ENCODE measurements at regions not wholly inside any gene's neighbourhood (a gene's known extent, or its start where the extent isn't known, plus 50 kb on each side); places are given as distances from the start of the nearest gene placed in this dataset.

DNA sequence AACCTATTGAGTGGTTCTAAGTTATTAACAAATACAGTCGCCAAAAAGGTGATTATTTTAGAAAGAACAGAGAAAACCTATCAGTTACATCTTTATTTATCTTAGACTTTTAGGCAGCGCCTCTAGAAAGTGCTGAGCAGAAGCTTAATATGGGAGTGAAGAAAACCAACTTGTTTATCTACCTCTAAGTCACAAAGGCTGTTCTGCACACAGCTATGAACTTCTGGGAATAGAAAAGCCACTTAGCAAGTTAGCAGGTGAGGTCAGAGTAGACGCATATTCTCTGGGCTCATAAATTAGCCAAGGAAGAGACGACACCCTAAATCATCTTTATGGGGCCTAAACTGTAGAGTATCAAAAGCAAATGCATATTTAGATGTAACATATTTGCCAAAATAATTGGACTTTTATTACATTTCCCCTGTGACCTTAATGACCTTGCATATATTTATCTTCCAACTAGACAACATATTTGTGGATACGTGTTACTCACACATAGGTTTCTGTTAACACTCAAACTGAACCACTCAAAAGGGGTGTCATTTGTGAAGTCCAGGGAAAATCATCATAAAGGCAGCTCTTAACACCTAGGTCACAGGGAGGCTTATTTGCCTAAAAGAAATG lies 267.1 kb downstream of the ADGB start:
- intact Hi-C loops (cut with DNase I), result no loop called here
- ATAC-seq (no peak), DNase-seq (ENCODE audit: low spot score) (no peak)

DNA sequence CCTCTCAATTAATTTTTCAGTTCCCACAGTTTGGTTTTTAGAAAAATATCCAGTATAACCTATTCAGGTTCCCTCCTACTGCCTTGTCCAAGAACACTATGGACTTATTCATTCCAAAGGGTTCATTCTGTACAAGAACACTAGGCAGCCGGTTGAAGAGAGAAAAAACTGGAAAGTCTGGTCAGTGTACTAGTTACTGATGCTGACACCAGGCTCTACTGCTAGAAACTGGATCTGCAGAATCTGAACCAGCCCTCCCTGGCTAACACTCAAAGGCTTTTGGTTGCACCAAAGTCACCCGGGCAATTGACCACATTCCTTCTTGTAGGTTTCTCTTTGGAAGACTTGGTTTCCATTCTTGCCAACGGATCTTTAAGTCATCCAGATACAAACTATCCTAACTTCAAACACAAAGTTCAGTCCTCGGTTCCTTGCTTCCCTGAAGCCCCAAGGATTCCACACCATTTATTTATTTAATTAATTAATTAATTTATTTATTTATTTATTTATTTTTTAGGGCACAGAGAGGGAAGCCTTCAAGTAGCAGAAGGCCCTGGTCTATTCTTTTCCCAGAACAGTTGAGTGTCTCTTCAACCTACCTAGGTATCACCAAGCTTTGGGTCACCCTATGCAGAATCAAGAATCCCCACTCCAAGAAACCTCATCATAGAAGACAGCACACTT lies 268.1 kb downstream of the ADGB start:
- intact Hi-C loops (cut with DNase I), result no loop called here
- no peak for DNase-seq (ENCODE audit: low spot score)

DNA sequence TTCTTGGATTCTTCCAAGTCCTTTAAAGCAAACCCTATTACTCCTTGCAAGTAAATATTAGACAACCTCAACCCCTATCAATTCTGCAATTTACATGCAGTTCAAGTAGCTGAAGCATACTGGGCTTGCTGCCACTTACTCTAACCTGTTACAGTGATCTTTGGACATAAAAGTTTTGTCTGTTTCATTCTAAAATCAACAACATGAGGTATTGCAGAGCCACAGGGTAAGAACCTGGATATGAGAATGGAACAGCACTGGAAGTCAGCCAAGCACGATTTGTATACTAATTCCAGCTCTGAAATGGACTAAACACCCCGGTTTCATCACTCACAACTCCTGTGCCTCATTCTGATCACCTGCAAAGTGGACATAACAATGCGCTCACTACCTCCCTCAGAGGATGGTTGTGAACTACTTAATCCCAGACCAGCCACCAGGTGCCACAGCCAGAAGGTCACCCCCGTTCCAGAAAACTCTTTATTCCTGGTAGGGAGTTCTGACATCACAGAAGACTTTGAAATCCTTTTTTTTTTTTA lies 270.0 kb downstream of the ADGB start:
- DNase-seq (ENCODE audit: low spot score) (no peak), ATAC-seq (no peak)
- intact Hi-C loops (cut with DNase I), result no loop called here

More for the DNA sequence above, 268.1 kb downstream of the ADGB start:
- ATAC-seq, result no peak

DNA sequence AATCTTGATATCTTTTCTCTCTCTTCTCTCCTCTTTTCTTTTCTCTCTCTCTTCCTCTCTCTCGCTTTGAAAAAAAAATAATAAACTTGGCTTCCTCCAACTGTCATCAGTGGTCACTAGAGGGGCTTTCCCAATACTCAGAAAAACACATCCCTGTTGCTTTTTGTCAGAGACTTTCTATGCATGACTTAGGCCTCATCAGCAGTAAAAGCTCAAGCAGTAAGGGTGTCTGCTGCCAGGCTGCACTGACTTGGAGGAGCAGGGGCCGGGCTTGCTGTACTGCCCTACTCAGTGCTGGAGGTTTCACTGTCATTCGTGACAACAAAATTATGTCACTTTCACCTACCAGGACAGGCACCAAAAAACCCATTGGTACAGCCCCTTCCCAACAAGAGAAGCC lies 272.0 kb downstream of the ADGB start:
- intact Hi-C loops (cut with DNase I), result no loop called here

DNA sequence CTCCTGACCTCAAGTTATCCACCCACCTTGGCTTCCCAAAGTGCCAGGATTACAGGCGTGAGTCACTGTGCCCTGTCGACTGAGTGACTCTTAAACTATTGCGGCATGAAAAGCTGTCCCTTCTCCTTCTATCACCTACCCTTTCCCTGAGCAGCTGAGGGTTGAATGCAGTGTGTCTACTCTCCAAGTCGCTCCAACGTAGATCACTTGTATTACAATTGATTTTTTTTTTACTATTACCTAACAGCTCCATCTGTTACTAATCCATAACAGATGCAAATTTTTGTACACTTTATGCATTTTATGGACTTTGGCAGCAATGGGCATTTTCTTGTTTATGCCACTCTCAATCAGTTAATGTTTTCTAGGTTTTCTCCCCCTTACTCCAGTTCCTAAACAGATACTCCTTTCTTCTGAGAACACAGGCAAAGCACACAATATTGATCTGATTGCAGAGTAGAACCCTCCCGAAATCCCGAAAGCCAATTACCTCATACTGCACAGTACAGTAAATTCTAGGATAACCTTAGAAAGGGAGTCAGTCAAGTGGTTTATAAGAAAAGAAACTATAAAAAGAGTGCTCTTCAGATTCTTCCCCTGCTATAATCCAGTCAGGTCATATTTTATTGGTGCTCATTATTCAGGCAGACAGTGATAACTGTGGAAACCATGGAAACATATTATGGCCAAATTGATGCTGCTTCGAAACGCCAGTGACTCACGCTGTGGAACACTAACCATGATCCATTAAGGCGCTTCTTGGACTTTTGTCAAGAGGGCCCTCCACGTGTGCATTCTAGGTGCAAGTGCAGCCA lies 273.0 kb downstream of the ADGB start:
- no peak for DNase-seq (ENCODE audit: low spot score)
- ATAC-seq, result no peak
- intact Hi-C loops (cut with DNase I), result no loop called here

More for the DNA sequence above, 272.0 kb downstream of the ADGB start:
- ATAC-seq, result no peak
- no peak for DNase-seq (ENCODE audit: low spot score)

DNA sequence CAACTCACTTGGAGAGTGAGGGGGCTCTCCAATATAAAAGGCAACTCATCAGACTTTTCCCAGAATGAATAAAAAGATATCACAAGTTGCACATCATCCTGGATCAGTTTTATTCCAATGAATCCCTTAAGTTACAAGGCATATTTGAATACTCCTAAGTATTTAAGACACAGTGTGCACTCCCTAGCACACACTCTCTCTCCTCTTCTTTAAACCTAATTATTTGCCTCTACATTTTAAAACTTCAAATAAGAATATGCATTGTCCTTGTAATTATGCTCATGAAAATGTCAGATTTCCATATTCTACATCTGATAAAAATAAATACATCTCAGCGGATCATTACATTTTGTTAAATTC lies 273.6 kb downstream of the ADGB start:
- DNase-seq (ENCODE audit: low spot score), result no peak
- ATAC-seq, result no peak
- intact Hi-C loops (cut with DNase I), result no loop called here

DNA sequence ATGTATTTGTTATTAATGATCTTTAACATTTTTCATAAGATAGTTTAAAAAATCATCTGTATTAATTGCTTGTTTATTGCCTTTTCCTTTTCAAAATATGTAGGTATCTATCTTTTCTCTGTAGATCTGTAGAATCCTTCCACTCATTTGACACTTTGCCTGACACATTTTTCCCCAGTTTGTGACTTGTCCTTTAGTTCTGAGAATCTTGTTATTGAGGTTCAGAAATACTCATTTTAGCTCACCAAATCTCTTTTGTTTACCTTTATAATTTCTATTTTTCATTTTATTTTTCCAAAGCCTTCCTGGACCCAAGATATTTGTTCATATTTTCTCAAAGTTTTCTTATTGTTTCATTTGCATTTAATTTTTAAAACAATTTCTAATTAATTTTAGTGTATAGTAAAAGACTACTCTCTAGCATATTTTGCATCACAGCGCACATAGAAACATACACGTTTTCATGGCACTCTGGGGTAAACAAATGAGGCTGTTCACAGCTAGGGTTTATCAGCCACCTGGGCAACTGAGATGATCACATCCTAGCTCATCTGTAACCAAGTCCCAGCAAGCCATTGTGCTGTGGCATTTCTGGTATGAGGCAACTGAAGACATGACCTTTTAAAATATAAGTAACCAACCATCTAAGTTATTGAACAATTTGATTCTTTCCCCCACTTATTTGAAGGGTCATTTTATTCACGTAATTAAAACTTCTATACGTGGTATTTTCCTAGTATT lies 275.7 kb downstream of the ADGB start:
- intact Hi-C loops (cut with DNase I), result no loop called here
- ATAC-seq (no peak), DNase-seq (ENCODE audit: low spot score) (no peak)

DNA sequence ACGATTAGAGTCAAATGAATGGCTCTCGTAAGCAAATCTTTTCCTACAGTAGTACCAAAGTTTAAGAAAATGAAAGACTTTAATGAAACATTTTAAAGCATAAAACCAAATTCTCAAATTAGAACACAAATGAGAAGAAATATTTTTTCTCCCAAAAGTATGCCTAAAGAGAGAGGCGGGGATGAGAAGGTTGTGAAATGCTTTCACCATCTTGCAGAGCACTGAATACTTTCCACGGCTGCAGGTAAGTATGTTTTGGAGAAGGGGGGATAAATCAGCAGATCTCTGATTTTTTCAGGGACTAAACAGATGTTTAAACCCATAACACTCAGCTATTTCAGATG lies 277.1 kb downstream of the ADGB start:
- intact Hi-C loops (cut with DNase I), result no loop called here
- ATAC-seq (no peak), DNase-seq (ENCODE audit: low spot score) (no peak)

DNA sequence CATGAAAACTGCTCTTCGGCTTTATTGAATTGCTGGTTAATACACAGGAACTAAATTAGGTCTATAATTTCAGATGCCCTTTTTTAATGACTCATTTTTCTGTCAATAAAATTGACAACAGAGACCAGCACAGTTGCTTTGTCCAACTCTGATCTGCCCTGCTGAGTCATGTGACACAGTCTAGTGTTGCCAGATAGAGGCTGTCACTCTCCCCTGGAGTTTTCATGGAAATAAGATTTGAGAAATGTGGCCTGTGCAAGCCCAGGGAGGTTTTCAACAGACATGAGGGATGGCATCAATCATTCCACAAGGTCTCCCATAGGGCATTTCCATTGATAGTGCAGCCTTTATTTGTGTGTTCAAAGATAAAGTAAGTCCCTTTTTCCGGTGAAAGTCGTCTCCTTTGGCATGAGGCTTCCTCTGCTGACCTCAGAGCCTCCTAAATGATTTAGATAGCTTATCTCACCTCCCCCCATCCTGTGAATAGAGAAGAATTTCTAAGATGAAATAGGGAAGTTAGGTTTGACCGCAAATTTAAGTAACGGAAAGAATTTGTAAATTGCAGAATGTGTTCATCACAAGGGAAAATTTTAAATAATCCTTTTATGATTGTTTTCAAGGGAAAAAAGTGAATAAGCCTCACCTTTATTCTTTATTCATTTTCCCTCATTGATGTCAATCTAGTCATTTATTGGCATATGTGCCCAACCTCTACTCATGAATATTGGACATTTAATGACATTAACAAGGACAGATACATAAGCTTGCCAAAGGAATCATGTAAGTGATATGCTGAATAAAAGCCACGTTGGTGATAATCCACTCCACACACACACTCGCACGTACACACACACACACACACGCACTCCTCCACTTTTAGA lies 277.7 kb downstream of the ADGB start:
- ATAC-seq, result no peak
- intact Hi-C loops (cut with DNase I), result no loop called here
- no peak for DNase-seq (ENCODE audit: low spot score)

DNA sequence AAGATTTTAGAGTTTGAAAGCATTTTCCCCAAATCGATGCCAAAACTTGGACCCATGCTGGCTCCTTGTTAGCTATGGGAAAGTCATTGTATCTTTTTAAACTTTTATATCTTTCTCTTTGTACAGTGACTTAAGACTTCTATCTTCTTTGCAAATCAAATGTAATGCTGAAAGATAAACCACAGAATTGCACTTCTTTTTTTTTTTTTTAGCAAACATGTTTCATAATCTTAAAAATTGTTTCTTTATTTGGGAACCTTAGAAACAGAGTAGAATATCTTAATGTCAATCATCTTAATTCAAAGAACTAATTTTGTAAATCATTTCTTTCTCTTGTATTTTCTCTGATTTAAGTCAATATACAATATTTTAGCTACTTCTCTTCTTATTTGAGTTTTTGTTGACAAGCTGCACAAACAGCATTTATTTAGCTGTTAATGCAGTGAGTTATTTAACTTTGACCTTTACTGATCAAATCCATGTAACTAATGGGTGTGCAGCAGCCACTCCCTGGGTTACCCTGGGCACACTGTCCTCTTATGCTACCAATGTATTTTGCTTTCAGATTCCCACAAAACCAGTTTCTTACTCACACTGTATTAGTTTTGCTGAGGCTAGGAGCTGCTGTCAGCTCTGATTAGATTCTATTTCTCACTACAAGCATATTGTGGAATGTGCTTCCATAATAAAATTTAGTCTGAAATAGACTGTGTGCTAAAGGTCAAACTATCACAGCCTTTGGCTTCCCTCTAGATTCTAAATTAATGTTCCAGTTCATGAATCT lies 279.6 kb downstream of the ADGB start:
- intact Hi-C loops (cut with DNase I), result no loop called here
- ATAC-seq (peak; percentile 28), DNase-seq (ENCODE audit: low spot score) (no peak)

DNA sequence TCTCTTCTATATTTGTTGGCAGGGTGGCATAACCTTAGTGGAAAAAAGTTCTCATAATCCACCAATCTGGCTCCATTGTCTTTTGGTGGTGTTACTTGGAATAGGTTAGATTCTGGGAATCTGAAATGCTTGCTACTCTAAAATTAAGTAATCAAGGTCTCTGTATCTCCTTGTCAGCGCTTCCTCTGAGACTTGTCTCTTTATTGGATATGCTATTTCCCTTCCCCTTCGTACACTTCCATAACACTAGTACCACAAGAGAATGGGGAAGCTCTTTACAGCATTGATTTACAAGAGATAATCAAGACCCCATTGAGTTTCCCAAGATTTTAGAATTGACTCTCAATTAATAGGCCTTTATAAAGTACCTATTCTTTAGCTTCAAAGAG lies 280.2 kb downstream of the ADGB start:
- DNase-seq (ENCODE audit: low spot score), result no peak
- intact Hi-C loops (cut with DNase I), result no loop called here
- ATAC-seq, result no peak

DNA sequence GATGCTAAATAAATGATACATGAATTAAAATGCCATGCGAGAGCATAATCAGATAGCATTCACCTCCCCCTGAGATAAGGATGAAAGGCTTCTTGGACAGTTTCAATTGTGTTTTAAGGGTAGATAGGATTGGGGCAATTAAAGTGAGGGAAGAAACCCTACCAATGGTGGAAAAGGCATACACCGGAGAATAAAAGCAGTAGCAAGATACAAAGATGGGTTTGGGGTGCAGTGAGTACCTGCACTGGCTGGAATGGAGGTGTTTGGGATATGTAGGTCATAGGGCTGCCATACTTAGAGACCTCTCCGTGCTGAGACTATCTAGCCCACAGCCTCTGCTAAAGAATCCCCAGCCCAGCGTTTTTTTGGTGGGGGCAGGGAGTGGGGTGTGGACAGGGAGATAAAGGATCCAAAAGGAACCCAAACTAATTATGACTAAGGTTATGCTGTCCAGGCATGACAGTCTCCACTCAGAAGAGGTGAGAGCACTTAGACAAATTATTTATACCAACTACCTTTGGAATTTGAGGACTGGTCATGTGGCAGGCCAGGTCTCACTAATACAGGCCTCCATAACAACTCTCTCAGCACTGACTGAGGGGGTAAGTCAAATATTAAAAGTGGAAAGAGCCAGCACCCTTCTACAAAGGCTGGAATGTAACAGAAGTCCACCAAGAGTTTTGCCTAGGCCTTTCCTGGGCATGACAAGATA lies 280.8 kb downstream of the ADGB start:
- no peak for ATAC-seq
- intact Hi-C loops (cut with DNase I), result no loop called here

DNA sequence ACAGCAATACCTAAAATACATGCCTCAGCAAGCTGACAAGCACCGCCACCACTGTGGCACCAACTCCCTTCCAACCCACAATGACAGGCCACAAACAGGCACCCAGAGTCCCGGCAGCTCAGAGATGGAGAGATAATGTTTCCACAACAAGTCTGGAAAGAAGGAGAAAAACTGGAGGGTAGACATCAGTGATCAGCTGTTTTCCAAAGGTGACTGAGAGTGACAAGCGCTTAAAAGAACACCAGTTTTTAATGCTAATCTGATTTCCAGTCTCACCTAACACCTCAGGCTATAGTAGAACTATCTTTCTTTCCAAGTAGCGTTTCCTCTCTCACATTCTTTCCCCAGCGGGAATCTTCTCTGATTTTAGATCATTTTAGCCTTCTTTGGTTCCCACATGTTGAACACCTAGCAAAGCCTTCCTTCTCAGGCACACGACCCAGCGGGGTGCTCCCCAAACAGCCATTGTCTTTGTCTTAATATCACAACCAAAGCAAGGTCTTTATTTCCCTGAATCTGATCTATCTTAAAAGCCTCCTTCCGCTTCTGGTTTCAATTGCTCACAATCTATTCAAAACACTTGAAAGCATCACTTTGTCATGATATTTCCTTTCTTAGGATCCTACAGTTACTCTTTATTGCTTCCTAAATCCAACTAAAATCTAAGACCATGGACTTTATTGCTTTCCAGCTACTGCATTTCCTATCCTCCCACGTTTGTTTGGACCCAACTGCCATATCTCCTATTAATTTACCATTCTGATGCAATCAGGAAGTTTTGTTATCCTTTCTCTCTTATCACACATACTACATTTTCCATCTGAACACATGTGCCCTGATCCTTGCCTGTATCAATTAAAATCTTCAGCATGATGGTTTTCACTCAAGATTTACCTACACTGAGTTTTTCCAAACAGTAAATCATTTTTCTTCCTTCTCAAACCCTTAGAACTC lies 282.7 kb downstream of the ADGB start:
- intact Hi-C loops (cut with DNase I), result no loop called here
- ATAC-seq (no peak), DNase-seq (ENCODE audit: low spot score) (no peak)

More for the DNA sequence above, 280.8 kb downstream of the ADGB start:
- DNase-seq (ENCODE audit: low spot score), result no peak

DNA sequence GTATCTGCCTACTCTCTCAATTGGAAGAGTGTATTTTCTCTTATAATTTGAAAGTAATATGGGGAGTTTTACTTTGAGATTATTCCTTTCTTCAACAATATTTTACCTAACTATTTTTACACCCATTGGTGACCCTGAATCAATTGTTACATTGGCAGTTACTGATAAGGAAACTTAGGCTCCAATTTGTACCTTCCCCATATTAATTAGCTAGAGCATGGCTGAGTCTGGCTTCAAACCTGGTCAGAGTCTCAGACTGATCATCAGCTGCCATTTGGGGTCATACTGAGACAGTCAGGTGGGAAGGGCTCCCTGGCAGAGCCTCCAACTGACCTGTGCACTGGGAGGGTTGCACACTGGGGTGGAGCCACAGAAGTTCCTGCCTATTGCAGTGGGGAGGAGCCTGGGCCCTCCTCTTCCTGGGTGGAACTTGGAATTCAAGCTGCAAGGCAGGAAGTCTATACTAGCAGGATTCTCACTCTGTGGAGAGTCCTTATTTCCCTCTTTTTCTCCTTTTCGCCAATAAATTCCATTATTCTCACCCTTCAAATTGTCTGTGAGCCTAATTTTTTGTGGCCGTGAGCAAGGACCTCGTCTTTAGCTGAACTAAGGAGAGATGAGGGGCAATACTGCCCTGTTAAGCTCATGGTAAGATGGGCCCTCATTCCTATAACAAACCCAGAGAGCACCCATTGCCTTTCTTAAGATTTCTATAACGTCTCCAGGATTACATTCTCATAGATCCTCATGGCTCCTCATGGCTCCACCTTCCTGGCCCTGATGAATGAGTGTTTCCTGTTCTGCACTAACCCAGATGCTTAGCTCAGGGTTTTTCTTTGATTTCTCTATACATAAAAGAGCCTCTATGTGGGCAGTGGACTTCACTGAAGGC lies 285.1 kb downstream of the ADGB start:
- ATAC-seq (no peak), DNase-seq (ENCODE audit: low spot score) (no peak)
- intact Hi-C loops (cut with DNase I), result no loop called here

DNA sequence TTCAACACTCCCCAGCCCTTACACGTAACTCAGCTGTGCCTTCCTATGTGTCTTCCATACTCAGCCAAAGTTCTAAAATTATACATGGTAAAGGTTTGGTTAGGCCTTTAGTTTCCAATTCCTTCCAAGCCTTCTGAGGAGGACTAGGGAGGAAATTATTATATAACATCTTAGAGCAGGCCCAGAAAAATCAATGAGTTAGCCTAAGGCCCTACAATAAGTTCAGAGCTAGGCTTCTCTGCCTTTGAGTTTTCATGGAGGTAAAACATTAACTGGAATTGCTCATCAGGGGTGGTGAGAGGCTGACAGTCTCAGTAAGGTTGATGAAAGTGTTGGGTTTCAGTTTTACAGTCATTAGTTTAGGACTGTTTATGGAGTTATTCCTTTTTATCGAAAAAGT lies 286.0 kb downstream of the ADGB start:
- intact Hi-C loops (cut with DNase I), result no loop called here
- ATAC-seq, result no peak
- DNase-seq (ENCODE audit: low spot score), result no peak
